Lung (tissue), 11 donors: ENCODE measurements at regions not wholly inside any gene's neighbourhood (a gene's known extent, or its start where the extent isn't known, plus 50 kb on each side); places are given as distances from the start of the nearest gene placed in this dataset.

Experiments
- ATAC-seq: fragments of 200-7000 bp; cut with Tn5 transposase; one replicate; pipeline ENCODE4 v1.9.1; 2020; ENCODE audit warnings: moderate number of reproducible peaks; ENCODE audit not compliant: insufficient read depth, low FRiP score
- DNase-seq, 3 donors: peaks; one replicate each; pipeline ENCODE4 v3.0.0-alpha.2; 2013 to 2017
- H3K27ac ChIP-seq, 2 donors: one replicate each; pipeline ENCODE4 v1.5.1; 2013; ENCODE audit warnings: mild to moderate bottlenecking in 2 of 2, moderate library complexity in 2 of 2, control low read depth in 1 of 2, inconsistent platforms in 1 of 2, low read depth in 1 of 2, low read length in 1 of 2
- H3K27me3 ChIP-seq, 3 donors: one replicate each; pipeline ENCODE4 v1.5.1; 2013; ENCODE audit warnings: low read length in 2 of 3; ENCODE audit not compliant: control insufficient read depth in 3 of 3, insufficient read depth in 3 of 3
- H3K36me3 ChIP-seq, 4 donors: one replicate each; pipeline ENCODE4 v1.5.1; 2013; ENCODE audit warnings: low read length in 4 of 4, mild to moderate bottlenecking in 1 of 4, moderate library complexity in 1 of 4; ENCODE audit not compliant: control insufficient read depth in 4 of 4, insufficient read depth in 4 of 4
- H3K4me1 ChIP-seq, 5 donors: one replicate each; pipeline ENCODE4 v1.5.1; 2013; ENCODE audit warnings: low read length in 5 of 5, mild to moderate bottlenecking in 2 of 5, moderate library complexity in 1 of 5; ENCODE audit not compliant: control insufficient read depth in 5 of 5, insufficient read depth in 5 of 5
- H3K4me3 ChIP-seq: one replicate; pipeline ENCODE4 v1.5.1; 2013; ENCODE audit warnings: mild to moderate bottlenecking, control low read depth, moderate library complexity
- H3K9ac ChIP-seq, 2 donors: one replicate each; pipeline ENCODE4 v1.5.1; 2013; ENCODE audit warnings: low read length in 2 of 2, control low read depth in 1 of 2; ENCODE audit not compliant: insufficient read depth in 1 of 2
- H3K9me3 ChIP-seq, 4 donors: one replicate each; pipeline ENCODE4 v1.5.1; 2013; ENCODE audit warnings: low read length in 3 of 4, mild to moderate bottlenecking in 1 of 4, moderate library complexity in 1 of 4; ENCODE audit not compliant: control insufficient read depth in 4 of 4, insufficient read depth in 3 of 4
- WGBS, 2 donors: extraction: QIAGEN DNeasy Blood & Tissue Kit; methylation state at CpG; one replicate each; pipeline ENCODE4 v1.1.7; 2013; 5-methylcytosine and 5-hydroxymethylcytosine counted together
- TF ChIP-seq, protein P1 (sequence below): IDR thresholded peaks from 2 replicates; pipeline ENCODE4 v1.5.1; 2012; ENCODE audit warnings: mild to moderate bottlenecking; ENCODE audit errors: control extremely low read depth, extremely low read depth
- donor health status: control.
- donor health status: control.
- donor health status: Bipolar disorder and iron deficiency.
- donor health status: healthy.
- donor health status: DM: yes; HTN: yes; CAD: no.

- DNase-seq, result no peak
- Histone ChIP-seq H3K27me3 (no peaks in the 10 kb centered on the region), H3K27ac (no peak overlapping the region), H3K4me3 (no peak overlapping the region), H3K4me1 (no peaks in the 10 kb centered on the region), H3K9me3 (peaks cover 0 to 6% (median 0%) of the 10 kb centered on the region in 4 donors), H3K9ac (no peak overlapping the region), H3K36me3 (no peaks in the 10 kb centered on the region)
- WGBS, 2 donors, result 63 to 73% methylated on average over 2 of the region's 2 CpGs
- TF ChIP-seq, protein P1, sequence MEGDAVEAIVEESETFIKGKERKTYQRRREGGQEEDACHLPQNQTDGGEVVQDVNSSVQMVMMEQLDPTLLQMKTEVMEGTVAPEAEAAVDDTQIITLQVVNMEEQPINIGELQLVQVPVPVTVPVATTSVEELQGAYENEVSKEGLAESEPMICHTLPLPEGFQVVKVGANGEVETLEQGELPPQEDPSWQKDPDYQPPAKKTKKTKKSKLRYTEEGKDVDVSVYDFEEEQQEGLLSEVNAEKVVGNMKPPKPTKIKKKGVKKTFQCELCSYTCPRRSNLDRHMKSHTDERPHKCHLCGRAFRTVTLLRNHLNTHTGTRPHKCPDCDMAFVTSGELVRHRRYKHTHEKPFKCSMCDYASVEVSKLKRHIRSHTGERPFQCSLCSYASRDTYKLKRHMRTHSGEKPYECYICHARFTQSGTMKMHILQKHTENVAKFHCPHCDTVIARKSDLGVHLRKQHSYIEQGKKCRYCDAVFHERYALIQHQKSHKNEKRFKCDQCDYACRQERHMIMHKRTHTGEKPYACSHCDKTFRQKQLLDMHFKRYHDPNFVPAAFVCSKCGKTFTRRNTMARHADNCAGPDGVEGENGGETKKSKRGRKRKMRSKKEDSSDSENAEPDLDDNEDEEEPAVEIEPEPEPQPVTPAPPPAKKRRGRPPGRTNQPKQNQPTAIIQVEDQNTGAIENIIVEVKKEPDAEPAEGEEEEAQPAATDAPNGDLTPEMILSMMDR, result no peak
- no peak for ATAC-seq
Observed at GRCh38 chr4:62130230-62130629, 930.1 kb downstream of the ADGRL3 start.
